Smooth muscle cell (in vitro differentiated cells): ENCODE measurements at regions not wholly inside any gene's neighbourhood (a gene's known extent, or its start where the extent isn't known, plus 50 kb on each side); places are given as distances from the start of the nearest gene placed in this dataset.

Experiments used
- DNase-seq: peaks from one replicate; lab custom pipeline; 2025; ENCODE audit not compliant: unreplicated experiment; lab: John Stamatoyannopoulos, UW
- H2AFZ ChIP-seq: fragments of 200-600 bp; sonication (generic); 2 replicates; pipeline ENCODE4 v1.6.0; 2016; ENCODE audit warnings: antibody characterized with exemption, low read depth, mild to moderate bottlenecking
- H3F3A ChIP-seq: fragments of 200-600 bp; sonication (generic); 2 replicates; pipeline ENCODE4 v1.6.0; 2017; ENCODE audit warnings: antibody characterized with exemption, low read depth
- H3K27ac ChIP-seq: fragments of 200-600 bp; sonication (generic); 2 replicates; pipeline ENCODE4 v1.5.1; 2016; ENCODE audit warnings: low read depth, mild to moderate bottlenecking
- H3K27me3 ChIP-seq: fragments of 200-600 bp; sonication (generic); 2 replicates; pipeline ENCODE4 v1.6.1; 2016; ENCODE audit warnings: low read depth, mild to moderate bottlenecking
- H3K36me3 ChIP-seq: fragments of 200-600 bp; sonication (generic); 2 replicates; pipeline ENCODE4 v1.5.1; 2016; ENCODE audit warnings: low read depth
- H3K4me1 ChIP-seq: fragments of 200-600 bp; sonication (generic); 2 replicates; pipeline ENCODE4 v1.5.1; 2016; ENCODE audit warnings: low read depth
- H3K4me2 ChIP-seq: fragments of 200-600 bp; sonication (generic); 2 replicates; pipeline ENCODE4 v1.6.0; 2016; ENCODE audit warnings: mild to moderate bottlenecking
- H3K4me3 ChIP-seq: fragments of 200-600 bp; sonication (generic); 2 replicates; pipeline ENCODE4 v1.5.1; 2016; ENCODE audit warnings: mild to moderate bottlenecking
- H3K79me2 ChIP-seq: fragments of 200-600 bp; sonication (generic); 2 replicates; pipeline ENCODE4 v1.6.0; 2016; ENCODE audit warnings: low read depth, mild to moderate bottlenecking
- H3K9ac ChIP-seq: fragments of 200-600 bp; sonication (generic); 2 replicates; pipeline ENCODE4 v1.6.0; 2016; ENCODE audit warnings: low read depth
- H3K9me3 ChIP-seq: fragments of 200-600 bp; sonication (generic); replicated peaks from 2 replicates; pipeline ENCODE4 v1.5.1; 2016; ENCODE audit warnings: low read depth
- H4K20me1 ChIP-seq: fragments of 200-600 bp; sonication (generic); 2 replicates; pipeline ENCODE4 v1.6.0; 2016; ENCODE audit warnings: low read depth
- CTCF ChIP-seq: fragments of 200-600 bp; sonication (generic); IDR thresholded peaks from 2 replicates; pipeline ENCODE4 v1.5.1; 2017; ENCODE audit warnings: borderline replicate concordance, mild to moderate bottlenecking, antibody characterized with exemption; ENCODE audit not compliant: insufficient read depth, poor library complexity, severe bottlenecking
- WGBS: methylation state at CpG from one replicate; pipeline ENCODE4 v1.1.7; 2016; ENCODE audit warnings: low lambda C conversion rate; 5-methylcytosine and 5-hydroxymethylcytosine counted together

GRCh38 chr5:92860061-92860460 is 721.0 kb downstream of the NR2F1-AS1 start:
- WGBS, result 91% methylated on average over 2 of the region's 2 CpGs
- no peaks in the 10 kb centered on the region for H4K20me1 ChIP-seq

GRCh38 chr5:92852219-92852618 is 728.8 kb downstream of the NR2F1-AS1 start:
- no peak for DNase-seq
- 82% methylated on average over 4 of the region's 4 CpGs for WGBS
- Histone ChIP-seq H3K36me3 (no peaks in the 10 kb centered on the region), H2AFZ (no peak overlapping the region), H3K4me3 (no peak overlapping the region), H3K79me2 (no peaks in the 10 kb centered on the region), H4K20me1 (no peaks in the 10 kb centered on the region), H3K4me1 (no peaks in the 10 kb centered on the region), H3K4me2 (no peak overlapping the region), H3K9me3 (no peaks in the 10 kb centered on the region), H3K9ac (no peak overlapping the region), H3K27ac (no peak overlapping the region), H3F3A (no peaks in the 10 kb centered on the region), H3K27me3 (peaks cover 3% of the 10 kb centered on the region)
- no peak for TF ChIP-seq CTCF

More at GRCh38 chr5:92860061-92860460, 721.0 kb downstream of the NR2F1-AS1 start:
- no peak for TF ChIP-seq CTCF
- no peaks in the 10 kb centered on the region for H3K4me1 ChIP-seq
- no peak overlapping the region for H2AFZ ChIP-seq
- no peak overlapping the region for H3K4me2 ChIP-seq
- no peaks in the 10 kb centered on the region for H3K79me2 ChIP-seq
- no peak overlapping the region for H3K4me3 ChIP-seq
- H3F3A ChIP-seq, result no peaks in the 10 kb centered on the region
- H3K9ac ChIP-seq, result no peak overlapping the region
- no peaks in the 10 kb centered on the region for H3K36me3 ChIP-seq
- no peaks in the 10 kb centered on the region for H3K27me3 ChIP-seq
- no peak overlapping the region for H3K27ac ChIP-seq
- no peaks in the 10 kb centered on the region for H3K9me3 ChIP-seq
- no peak for DNase-seq

GRCh38 chr5:92850886-92851285 is 730.1 kb downstream of the NR2F1-AS1 start:
- Histone ChIP-seq H4K20me1 (no peaks in the 10 kb centered on the region), H3K4me2 (no peak overlapping the region), H3K36me3 (no peaks in the 10 kb centered on the region), H2AFZ (no peak overlapping the region), H3K9ac (no peak overlapping the region), H3K79me2 (no peaks in the 10 kb centered on the region), H3K9me3 (no peaks in the 10 kb centered on the region), H3F3A (no peaks in the 10 kb centered on the region), H3K4me3 (no peak overlapping the region), H3K27ac (no peak overlapping the region), H3K4me1 (no peaks in the 10 kb centered on the region), H3K27me3 (peaks cover 3% of the 10 kb centered on the region)
- DNase-seq, result no peak
- WGBS, result 82% methylated on average over 2 of the region's 2 CpGs
- no peak for TF ChIP-seq CTCF

- Histone ChIP-seq H3K79me2 (no peaks in the 10 kb centered on the region), H3K9me3 (no peaks in the 10 kb centered on the region), H3K4me1 (no peaks in the 10 kb centered on the region), H2AFZ (no peak overlapping the region), H3K27me3 (peaks cover 3% of the 10 kb centered on the region), H3K4me2 (no peak overlapping the region), H3K4me3 (no peak overlapping the region), H3K27ac (no peak overlapping the region), H4K20me1 (no peaks in the 10 kb centered on the region), H3F3A (no peaks in the 10 kb centered on the region), H3K36me3 (no peaks in the 10 kb centered on the region), H3K9ac (no peak overlapping the region)
- no peak for TF ChIP-seq CTCF
- no peak for DNase-seq
Observed at GRCh38 chr5:92849756-92850155, 731.3 kb downstream of the NR2F1-AS1 start.
